Lower leg skin (tissue), 3 donors: ENCODE measurements at regions not wholly inside any gene's neighbourhood (a gene's known extent, or its start where the extent isn't known, plus 50 kb on each side); places are given as distances from the start of the nearest gene placed in this dataset.

ENCODE experiments used
- POLR2A ChIP-seq, 2 donors: fragments of 450-650 bp; IDR thresholded peaks; one replicate each; pipeline ENCODE4 v1.6.1; 2016 to 2017; ENCODE audit warnings: antibody characterized with exemption in 2 of 2, mild to moderate bottlenecking in 1 of 2, moderate library complexity in 1 of 2
- TF ChIP-seq, protein P1 (sequence below), 3 donors: fragments of 450-650 bp; IDR thresholded peaks; one replicate each; pipeline ENCODE4 v1.5.1; 2016; ENCODE audit warnings: antibody characterized with exemption in 3 of 3, mild to moderate bottlenecking in 3 of 3, moderate library complexity in 2 of 3

DNA sequence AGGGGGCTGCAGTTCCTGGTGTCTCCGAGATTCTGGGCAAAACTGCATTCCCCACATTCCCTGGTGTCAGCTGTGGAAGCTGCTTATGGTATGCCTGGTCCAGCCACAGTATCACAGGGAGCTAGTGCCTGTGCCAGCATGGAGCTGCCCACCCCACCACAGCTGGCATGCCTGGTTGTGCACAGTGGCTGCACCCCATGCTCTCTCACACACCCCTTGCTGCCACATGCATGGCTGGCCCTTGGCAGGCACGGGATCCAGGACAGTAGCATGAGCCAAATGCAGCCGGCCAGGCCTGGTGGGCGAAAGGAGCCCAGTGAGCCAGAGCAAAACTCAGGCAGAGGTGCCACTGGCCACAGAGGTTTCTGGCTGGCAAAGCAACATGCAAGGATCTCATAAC lies 418.0 kb upstream of the SPOCK3 start:
- TF ChIP-seq, protein P1, sequence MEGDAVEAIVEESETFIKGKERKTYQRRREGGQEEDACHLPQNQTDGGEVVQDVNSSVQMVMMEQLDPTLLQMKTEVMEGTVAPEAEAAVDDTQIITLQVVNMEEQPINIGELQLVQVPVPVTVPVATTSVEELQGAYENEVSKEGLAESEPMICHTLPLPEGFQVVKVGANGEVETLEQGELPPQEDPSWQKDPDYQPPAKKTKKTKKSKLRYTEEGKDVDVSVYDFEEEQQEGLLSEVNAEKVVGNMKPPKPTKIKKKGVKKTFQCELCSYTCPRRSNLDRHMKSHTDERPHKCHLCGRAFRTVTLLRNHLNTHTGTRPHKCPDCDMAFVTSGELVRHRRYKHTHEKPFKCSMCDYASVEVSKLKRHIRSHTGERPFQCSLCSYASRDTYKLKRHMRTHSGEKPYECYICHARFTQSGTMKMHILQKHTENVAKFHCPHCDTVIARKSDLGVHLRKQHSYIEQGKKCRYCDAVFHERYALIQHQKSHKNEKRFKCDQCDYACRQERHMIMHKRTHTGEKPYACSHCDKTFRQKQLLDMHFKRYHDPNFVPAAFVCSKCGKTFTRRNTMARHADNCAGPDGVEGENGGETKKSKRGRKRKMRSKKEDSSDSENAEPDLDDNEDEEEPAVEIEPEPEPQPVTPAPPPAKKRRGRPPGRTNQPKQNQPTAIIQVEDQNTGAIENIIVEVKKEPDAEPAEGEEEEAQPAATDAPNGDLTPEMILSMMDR (IDR thresholded peaks at IDR 0.05), result no peak
- TF ChIP-seq POLR2A (IDR thresholded peaks at IDR 0.05), result no peak
